Muscle of leg (tissue), 3 donors: ENCODE measurements at regions not wholly inside any gene's neighbourhood (a gene's known extent, or its start where the extent isn't known, plus 50 kb on each side); places are given as distances from the start of the nearest gene placed in this dataset.
A peak's percentile ranks its signal among the peaks of the same experiment; 100 is the strongest.
"Not testable (repeated sequence)": the region's sequence is repeated elsewhere in the genome, so short reads cannot be mapped to it uniquely, and the experiment has no call there.

ENCODE experiments used
- DNase-seq: peaks from one replicate; pipeline ENCODE4 v3.0.0; 2013
- H3K27ac ChIP-seq: one replicate; pipeline ENCODE4 v1.5.1; 2013; ENCODE audit warnings: mild to moderate bottlenecking, low read length, control low read depth
- H3K27me3 ChIP-seq: one replicate; pipeline ENCODE4 v1.6.1; 2013; ENCODE audit warnings: low read length; ENCODE audit not compliant: control insufficient read depth, insufficient read depth
- H3K36me3 ChIP-seq: one replicate; pipeline ENCODE4 v1.6.1; 2013; ENCODE audit warnings: low read length; ENCODE audit not compliant: control insufficient read depth, insufficient read depth
- H3K4me1 ChIP-seq: one replicate; pipeline ENCODE4 v1.6.1; 2013; ENCODE audit warnings: low read length; ENCODE audit not compliant: control insufficient read depth, insufficient read depth
- H3K4me3 ChIP-seq: one replicate; pipeline ENCODE4 v1.5.1; 2013; ENCODE audit warnings: low read length, control low read depth
- H3K9me3 ChIP-seq: replicated peaks from 2 replicates; pipeline ENCODE4 v1.6.1; 2013; ENCODE audit warnings: low read depth, low read length; ENCODE audit not compliant: control insufficient read depth
- WGBS: methylation state at CpG from one replicate; pipeline ENCODE4 v1.1.5; 2013; ENCODE audit warnings: missing lambda C conversion rate; ENCODE audit not compliant: insufficient coverage; 5-methylcytosine and 5-hydroxymethylcytosine counted together

- H3K27ac ChIP-seq, result no peak overlapping the region
- no CpG with 5 or more reads among the region's 1 CpG for WGBS
Observed at GRCh38 chr13:81001828-81002385, 661.0 kb upstream of the SPRY2 start.

GRCh38 chr13:80998603-80999002, 657.7 kb upstream of the SPRY2 start:
- 91% methylated on average over 10 of the region's 15 CpGs for WGBS
- not testable (repeated sequence) for H3K4me3 ChIP-seq

More at GRCh38 chr13:81001828-81002385, 661.0 kb upstream of the SPRY2 start:
- Histone ChIP-seq H3K4me1 (no peaks in the 10 kb centered on the region), H3K36me3 (no peaks in the 10 kb centered on the region), H3K9me3 (peaks cover 10% of the 10 kb centered on the region), H3K4me3 (no peak overlapping the region), H3K27me3 (no peaks in the 10 kb centered on the region)
- DNase-seq, result no peak

GRCh38 chr13:80989747-80990146, 648.8 kb upstream of the SPRY2 start:
- DNase-seq, result no peak
- Histone ChIP-seq H3K4me3 (no peak overlapping the region), H3K36me3 (peaks cover 3% of the 10 kb centered on the region), H3K27ac (no peak overlapping the region), H3K9me3 (no peaks in the 10 kb centered on the region), H3K4me1 (no peaks in the 10 kb centered on the region), H3K27me3 (no peaks in the 10 kb centered on the region)
- no CpG with 5 or more reads among the region's 1 CpG for WGBS

More at GRCh38 chr13:80998603-80999002, 657.7 kb upstream of the SPRY2 start:
- not testable (repeated sequence) for H3K9me3 ChIP-seq, H3K4me1 ChIP-seq, DNase-seq, H3K27ac ChIP-seq, H3K36me3 ChIP-seq, H3K27me3 ChIP-seq

GRCh38 chr13:80989241-80989640, 648.3 kb upstream of the SPRY2 start:
- H3K27me3 ChIP-seq, result no peaks in the 10 kb centered on the region
- H3K27ac ChIP-seq, result no peak overlapping the region
- no peak overlapping the region for H3K4me3 ChIP-seq
- H3K36me3 ChIP-seq, result peaks cover 3% of the 10 kb centered on the region
- H3K4me1 ChIP-seq, result no peaks in the 10 kb centered on the region
- H3K9me3 ChIP-seq, result no peaks in the 10 kb centered on the region
- DNase-seq, result peak; percentile 15
- 80% methylated on average over 4 of the region's 6 CpGs for WGBS

- Histone ChIP-seq H3K9me3 (no peaks in the 10 kb centered on the region), H3K27ac (no peak overlapping the region)
- 64% methylated on average over 1 of the region's 6 CpGs for WGBS
Observed at GRCh38 chr13:80988391-80989151, 647.6 kb upstream of the SPRY2 start.

GRCh38 chr13:80979035-80979641, 638.2 kb upstream of the SPRY2 start:
- no peaks in the 10 kb centered on the region for H3K27me3 ChIP-seq

More at GRCh38 chr13:80988391-80989151, 647.6 kb upstream of the SPRY2 start:
- DNase-seq, result peak; percentile 18
- peaks cover 3% of the 10 kb centered on the region for H3K36me3 ChIP-seq
- H3K27me3 ChIP-seq, result no peaks in the 10 kb centered on the region
- no peak overlapping the region for H3K4me3 ChIP-seq
- H3K4me1 ChIP-seq, result no peaks in the 10 kb centered on the region

GRCh38 chr13:80977168-80977567, 636.2 kb upstream of the SPRY2 start:
- WGBS, result 97% methylated on average over 3 of the region's 4 CpGs
- no peaks in the 10 kb centered on the region for H3K9me3 ChIP-seq

More at GRCh38 chr13:80979035-80979641, 638.2 kb upstream of the SPRY2 start:
- H3K36me3 ChIP-seq, result no peaks in the 10 kb centered on the region
- peak; percentile 74 for DNase-seq
- 0% methylated on average over 1 of the region's 9 CpGs for WGBS
- no peak overlapping the region for H3K27ac ChIP-seq
- no peaks in the 10 kb centered on the region for H3K9me3 ChIP-seq
- no peak overlapping the region for H3K4me3 ChIP-seq
- no peaks in the 10 kb centered on the region for H3K4me1 ChIP-seq

GRCh38 chr13:80975903-80976302, 635.0 kb upstream of the SPRY2 start:
- H3K27me3 ChIP-seq, result no peaks in the 10 kb centered on the region
- no peaks in the 10 kb centered on the region for H3K9me3 ChIP-seq
- no peaks in the 10 kb centered on the region for H3K4me1 ChIP-seq
- H3K4me3 ChIP-seq, result no peak overlapping the region
- H3K36me3 ChIP-seq, result no peaks in the 10 kb centered on the region
- DNase-seq, result no peak
- no peak overlapping the region for H3K27ac ChIP-seq
- 100% methylated on average over 1 of the region's 4 CpGs for WGBS

More at GRCh38 chr13:80977168-80977567, 636.2 kb upstream of the SPRY2 start:
- no peak overlapping the region for H3K27ac ChIP-seq
- DNase-seq, result no peak
- H3K36me3 ChIP-seq, result no peaks in the 10 kb centered on the region
- H3K4me3 ChIP-seq, result no peak overlapping the region
- H3K27me3 ChIP-seq, result no peaks in the 10 kb centered on the region
- no peaks in the 10 kb centered on the region for H3K4me1 ChIP-seq

GRCh38 chr13:80973721-80974120, 632.8 kb upstream of the SPRY2 start:
- no peaks in the 10 kb centered on the region for H3K4me1 ChIP-seq
- H3K9me3 ChIP-seq, result no peaks in the 10 kb centered on the region
- H3K4me3 ChIP-seq, result no peak overlapping the region
- H3K36me3 ChIP-seq, result no peaks in the 10 kb centered on the region
- H3K27me3 ChIP-seq, result no peaks in the 10 kb centered on the region
- H3K27ac ChIP-seq, result no peak overlapping the region
- no CpG with 5 or more reads among the region's 2 CpGs for WGBS
- no peak for DNase-seq

GRCh38 chr13:80972857-80973478, 632.0 kb upstream of the SPRY2 start:
- H3K4me3 ChIP-seq, result no peak overlapping the region
- DNase-seq, result no peak
- no peaks in the 10 kb centered on the region for H3K4me1 ChIP-seq
- H3K9me3 ChIP-seq, result no peaks in the 10 kb centered on the region
- H3K27me3 ChIP-seq, result no peaks in the 10 kb centered on the region
- H3K36me3 ChIP-seq, result no peaks in the 10 kb centered on the region
- WGBS, result no CpG with 5 or more reads among the region's 2 CpGs
- H3K27ac ChIP-seq, result no peak overlapping the region
